GM12864 (cell line): ENCODE measurements at regions not wholly inside any gene's neighbourhood (a gene's known extent, or its start where the extent isn't known, plus 50 kb on each side); places are given as distances from the start of the nearest gene placed in this dataset.

Source experiments
- DNase-seq: peaks from one replicate; pipeline ENCODE4 v3.0.0-alpha.2; 2011; ENCODE audit warnings: low read depth
- H3K4me3 ChIP-seq: 2 replicates; pipeline ENCODE4 v1.5.1; 2011; ENCODE audit warnings: mild to moderate bottlenecking, low read depth, low read length, control low read depth
- CTCF ChIP-seq: IDR thresholded peaks from 2 replicates; pipeline ENCODE4 v1.5.1; 2011; ENCODE audit warnings: low read depth, mild to moderate bottlenecking, moderate library complexity, low read length, control low read depth, inconsistent platforms; ENCODE audit errors: missing control alignments

GRCh38 chr20:2212456-2213015, 83.3 kb upstream of the TGM3 start:
- TF ChIP-seq CTCF: no peak
- no peak for DNase-seq

GRCh38 chr20:2213401-2213800, 82.4 kb upstream of the TGM3 start:
- DNase-seq: no peak
- TF ChIP-seq CTCF: no peak
- H3K4me3 ChIP-seq: no peak overlapping the region

More at GRCh38 chr20:2212456-2213015, 83.3 kb upstream of the TGM3 start:
- no peak overlapping the region for H3K4me3 ChIP-seq

- no peak overlapping the region for H3K4me3 ChIP-seq
- no peak for TF ChIP-seq CTCF
- peak; percentile 44 for DNase-seq
These were observed 77.8 kb upstream of the TGM3 start for GRCh38 chr20:2217857-2218539.

GRCh38 chr20:2219481-2220006, 76.3 kb upstream of the TGM3 start:
- DNase-seq: no peak
- H3K4me3 ChIP-seq: no peak overlapping the region
- TF ChIP-seq CTCF: no peak

- no peak overlapping the region for H3K4me3 ChIP-seq
- no peak for DNase-seq
- no peak for TF ChIP-seq CTCF
These were observed 75.5 kb upstream of the TGM3 start for GRCh38 chr20:2220298-2220697.

- no peak for TF ChIP-seq CTCF
- H3K4me3 ChIP-seq: no peak overlapping the region
- no peak for DNase-seq
These were observed 73.9 kb upstream of the TGM3 start for GRCh38 chr20:2221921-2222320.
